ENCODE measurements at regions not wholly inside any gene's neighbourhood (a gene's known extent, or its start where the extent isn't known, plus 50 kb on each side); places are given as distances from the start of the nearest gene placed in this dataset.
"Not testable (repeated sequence)": the region's sequence is repeated elsewhere in the genome, so short reads cannot be mapped to it uniquely, and the experiment has no call there.

DNA sequence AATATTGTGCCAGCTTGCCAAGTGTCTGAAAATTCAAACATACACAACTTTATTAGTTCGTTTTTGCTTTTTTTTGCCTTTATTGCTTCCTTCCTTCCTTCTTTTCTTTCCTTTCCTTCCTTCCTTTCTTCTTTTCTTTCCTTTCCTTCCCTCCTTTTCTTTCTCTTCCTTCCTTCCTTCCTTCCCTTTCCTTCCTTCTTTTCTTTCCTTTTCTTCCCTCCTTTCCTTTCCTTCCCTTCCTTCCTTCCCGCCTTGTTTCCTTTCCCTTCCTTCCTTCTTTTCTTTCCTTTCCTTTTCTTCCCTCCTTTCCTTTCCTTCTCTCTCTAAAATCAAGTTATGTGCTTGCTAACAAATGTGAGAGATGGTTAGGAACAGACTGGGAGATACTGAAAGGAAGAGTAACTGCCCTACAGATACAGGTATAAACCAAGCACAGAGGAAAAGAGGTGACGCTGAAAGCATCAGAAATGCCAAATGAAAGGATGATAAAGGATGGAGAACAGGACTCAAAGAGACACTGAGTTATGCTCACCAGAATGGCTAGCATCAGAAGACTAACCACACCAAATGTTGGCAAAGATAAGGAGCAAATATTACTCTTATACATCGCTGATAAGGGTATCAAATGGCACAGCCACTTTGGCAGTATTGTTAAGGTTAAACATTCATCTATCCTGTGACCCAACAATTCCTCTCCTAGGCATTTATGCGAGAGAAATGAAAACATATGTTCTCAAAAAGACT, 151.6 kb downstream of the MREG start:
- no peak for DNase-seq

DNA sequence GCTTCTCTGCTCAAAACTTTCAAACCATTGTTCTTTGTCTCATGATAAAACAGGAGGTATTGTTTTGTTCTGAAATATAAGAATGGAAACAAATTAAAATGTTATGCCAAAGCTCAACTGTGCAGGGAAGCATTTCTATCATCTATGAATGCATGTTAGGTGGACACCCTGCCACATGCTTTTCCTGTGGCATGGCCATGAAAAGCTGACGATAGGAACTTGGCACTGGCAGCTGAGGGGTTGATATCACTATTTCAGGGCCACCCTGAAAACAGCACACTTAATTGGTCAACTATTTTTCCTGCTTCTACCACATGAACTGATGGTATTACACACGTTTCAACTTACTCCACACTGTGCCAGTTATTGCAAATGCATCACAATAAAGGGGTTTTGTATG, 157.3 kb downstream of the MREG start:
- no peak for DNase-seq

DNA sequence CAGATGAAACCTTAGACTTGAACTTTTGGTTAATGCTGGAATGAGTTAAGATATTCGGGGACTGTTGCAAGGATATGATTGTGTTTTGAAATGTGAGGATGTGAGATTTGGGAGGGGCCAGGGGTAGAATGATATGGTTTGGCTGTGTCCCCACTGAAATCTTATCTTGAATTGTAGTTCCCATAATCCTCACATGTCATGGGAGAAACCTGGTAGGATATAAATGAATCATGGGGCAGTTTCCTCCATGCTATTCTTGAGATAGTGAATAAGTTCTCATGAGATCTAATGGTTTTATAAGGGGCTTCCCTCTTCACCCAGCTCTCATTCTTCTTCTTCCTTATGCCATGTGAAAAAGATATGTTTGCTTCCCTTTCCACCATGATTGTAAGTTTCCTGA, 158.0 kb downstream of the MREG start:
- DNase-seq: not testable (repeated sequence)

DNA sequence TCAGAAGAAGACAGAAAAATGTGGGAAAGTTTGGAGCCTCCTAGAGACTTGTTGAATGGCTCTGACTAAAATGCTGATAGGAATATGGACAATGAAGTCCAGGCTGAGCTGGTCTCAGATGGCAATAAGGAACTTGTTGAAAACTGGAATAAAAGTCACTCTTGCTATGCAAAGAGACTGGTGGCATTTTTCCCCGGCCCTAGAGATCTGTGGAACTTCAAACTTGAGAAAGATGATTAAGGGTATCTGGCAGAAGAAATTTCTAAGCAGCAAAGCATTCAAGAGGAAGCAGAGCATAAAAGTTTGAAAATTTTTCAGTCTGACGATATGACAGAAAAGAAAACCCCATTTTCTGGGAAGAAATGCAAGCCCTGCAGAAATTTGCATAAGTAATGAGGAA, 159.3 kb downstream of the MREG start:
- no peak for DNase-seq

DNA sequence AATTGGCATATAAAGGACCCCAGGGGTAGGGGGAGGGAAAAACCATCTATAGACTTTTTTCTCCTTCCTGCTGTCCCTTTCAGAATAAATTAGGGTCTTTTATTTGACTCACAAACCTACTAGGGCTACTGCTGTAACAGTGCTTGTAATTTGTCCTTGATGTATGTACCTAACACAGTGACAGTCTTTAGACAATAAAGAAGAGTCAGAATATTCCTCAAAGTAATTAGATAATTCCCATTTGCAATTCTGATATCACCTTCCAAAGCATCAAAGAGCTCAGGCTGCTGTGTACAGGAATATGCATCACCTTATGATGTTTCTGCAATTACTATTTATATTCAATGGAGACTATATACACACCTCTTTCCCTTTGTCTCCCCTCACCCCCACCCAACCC, 161.7 kb downstream of the MREG start:
- DNase-seq: no peak

DNA sequence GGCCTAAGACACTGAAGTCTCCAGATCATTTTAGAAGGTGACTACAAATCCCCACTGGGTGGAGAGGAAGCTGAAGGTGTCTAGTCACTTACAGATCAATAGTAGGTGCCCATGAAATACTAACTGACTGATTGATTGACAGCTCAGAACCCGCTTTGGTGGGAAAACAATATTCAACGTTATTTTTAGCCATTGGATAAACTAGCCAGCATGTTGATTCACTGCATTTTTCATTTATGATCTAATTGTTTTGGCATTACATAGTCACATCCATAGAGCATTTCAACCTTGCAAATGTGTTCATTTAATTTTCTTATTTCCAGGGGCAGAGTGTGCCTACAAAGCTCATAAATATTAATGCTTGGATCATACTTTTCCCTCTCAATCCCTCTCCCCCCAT, 162.3 kb downstream of the MREG start:
- DNase-seq: no peak

DNA sequence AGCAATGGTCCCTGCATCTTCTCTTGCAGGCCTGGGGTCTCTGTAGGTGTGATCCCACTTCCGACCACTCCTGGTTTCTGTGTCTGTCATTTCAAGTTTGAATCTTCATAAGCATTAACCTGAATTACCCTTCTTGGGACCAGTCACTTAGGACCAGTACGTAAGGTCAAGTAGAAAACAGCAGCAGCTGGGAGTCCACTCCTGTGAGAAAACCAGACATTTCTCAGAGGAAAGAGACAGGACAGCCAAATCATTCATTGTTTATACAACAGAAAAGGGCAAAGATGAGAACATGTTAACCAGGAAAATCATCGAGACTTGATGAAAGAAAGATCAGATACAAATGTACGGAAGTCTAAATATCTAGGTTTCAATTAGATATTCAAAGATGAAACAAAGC, 163.0 kb downstream of the MREG start:
- DNase-seq: no peak

DNA sequence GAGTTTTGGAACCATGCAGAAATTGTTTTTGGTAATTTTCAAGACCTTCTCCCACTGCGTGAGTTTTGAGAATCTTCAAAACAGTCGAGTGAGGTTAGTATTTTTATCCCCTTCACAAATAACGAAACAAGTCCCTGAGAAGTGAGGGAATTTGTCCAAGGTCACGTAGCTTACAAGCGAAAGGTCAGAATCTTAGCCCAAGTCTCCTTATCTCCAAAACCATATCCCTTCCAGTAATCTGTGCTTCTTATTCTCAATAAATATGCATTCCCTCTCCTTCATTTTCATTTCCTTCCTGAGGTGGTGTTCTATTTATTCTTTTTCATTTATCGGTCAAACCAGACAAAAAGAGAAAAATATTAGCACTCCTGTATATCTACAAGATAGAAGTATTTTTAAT, 163.6 kb downstream of the MREG start:
- DNase-seq: no peak

DNA sequence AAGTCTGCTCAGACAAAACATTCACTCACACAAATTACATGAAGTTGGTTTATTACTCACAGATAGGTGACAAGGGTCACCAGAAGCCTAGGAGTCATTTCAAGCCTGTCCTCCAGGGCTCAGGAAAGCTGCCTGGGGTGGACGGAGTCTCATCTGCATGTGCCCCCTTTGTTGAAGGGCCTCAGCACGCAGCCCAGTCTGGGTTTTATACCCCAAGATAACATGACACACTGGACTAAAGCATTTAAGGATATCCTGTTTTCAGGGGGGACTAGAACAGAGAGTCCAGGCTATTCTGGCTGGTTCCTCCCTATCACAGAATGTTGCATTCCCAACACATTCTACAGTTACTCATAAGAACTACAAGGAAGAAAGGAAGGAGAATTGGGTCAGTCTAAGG, 164.7 kb downstream of the MREG start:
- DNase-seq: no peak

DNA sequence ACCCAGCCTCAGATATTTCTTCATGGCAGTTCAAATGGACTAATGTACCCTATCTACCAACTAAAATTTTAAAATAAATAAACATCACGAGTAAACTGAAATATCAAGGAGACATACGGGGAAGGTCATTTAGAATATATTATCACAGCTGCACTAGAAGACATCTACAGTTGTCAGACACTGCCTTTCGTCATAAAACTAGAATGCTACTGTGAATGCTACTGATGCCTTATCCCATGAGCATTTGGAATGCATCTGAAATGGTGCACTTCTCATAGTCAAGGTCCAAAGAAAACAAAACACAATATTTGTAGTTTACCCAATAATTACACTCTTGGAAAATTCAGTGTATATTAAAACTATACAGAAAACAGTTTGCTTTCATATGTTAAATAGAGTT, 165.2 kb downstream of the MREG start:
- DNase-seq: no peak

DNA sequence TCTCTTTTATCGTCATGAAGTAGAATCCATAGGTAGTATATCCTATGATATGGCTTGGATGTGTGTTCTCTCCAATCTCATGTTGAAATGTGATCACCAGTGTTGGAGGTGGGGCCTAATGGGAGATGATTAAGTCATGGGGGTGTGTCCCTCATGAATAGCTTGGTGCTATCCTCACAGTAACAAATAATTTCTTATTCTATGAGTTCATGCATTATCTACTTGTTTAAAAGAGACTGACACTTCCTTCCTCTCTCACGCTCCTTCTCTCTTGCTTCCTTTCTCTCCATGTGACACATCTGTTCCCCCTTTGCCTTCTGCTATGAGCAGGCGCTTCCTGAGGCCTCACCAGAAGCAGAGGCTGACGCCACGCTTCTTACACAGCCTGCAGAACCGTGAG, 165.6 kb downstream of the MREG start:
- DNase-seq: no peak

DNA sequence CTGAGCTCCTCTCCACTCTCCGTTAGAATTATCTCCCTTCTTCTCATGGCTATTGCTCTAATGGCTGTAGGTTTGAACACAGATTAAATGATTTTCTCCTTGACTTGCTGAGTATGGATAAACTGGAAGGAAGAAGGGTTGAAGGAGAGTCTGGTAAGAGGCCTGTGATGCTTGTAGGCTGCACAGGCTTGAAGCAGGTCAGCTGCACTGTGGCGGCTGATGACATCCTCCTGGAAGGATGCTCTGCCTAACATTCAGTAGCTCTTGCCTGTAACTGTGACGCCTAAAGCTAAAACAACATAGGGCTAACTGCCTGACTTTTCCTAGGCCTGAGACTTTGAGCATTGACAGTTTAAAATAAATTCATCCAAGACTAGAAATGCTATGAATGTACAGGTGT, 166.3 kb downstream of the MREG start:
- no peak for DNase-seq

DNA sequence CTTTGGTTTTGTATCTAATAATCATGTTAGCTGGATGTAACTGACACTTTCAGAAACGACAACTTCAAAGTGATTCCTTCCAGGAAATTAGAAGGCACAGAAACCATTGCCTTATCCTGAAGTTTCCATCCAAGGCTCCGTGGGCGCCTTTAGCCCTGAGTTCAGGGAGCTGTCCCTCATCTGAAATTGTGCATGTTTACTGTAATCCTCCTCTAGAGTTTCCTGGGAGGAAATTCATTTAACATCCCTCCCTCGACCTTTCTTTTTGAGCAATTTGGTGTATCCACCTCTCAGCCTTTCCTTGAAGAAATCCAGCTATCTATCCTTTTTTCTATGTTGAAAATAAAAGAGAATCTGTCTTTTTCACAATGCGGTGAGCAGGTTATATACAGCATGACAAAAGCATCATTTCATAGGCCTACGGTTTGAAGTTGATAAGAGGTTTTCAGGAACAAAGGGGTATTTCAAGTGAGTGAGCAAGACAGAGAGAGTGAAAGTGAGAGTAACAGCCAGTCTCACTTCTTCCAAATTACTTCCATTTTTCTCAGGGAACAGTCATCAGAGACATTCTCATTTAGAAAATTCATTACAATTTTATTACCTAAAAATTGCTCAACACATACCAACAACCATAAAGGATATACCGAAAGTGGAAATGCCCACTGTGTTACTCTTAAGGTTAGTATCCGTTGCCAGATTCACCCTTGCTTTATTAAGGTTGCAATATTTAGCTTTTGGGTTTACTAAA, 167.3 kb downstream of the MREG start:
- DNase-seq: no peak

DNA sequence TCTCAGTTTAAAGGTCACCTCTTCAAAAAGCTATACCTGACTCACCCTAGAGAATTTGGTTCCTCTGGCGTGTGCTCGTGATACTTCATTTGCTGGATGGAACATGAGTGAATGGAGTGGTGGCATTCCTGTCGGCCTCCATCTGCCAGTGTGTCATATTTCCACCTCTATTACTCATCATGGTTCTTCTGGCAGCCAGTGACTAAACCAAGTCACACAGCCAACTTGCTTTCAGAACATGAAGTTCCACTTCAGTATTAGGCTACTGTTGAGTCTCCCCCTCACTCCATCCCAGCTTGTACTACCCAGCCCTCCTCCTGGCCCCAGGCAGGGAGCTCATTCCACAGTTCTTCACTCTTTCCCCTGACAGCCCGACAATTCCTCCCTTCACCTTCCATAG, 169.8 kb downstream of the MREG start:
- no peak for DNase-seq

DNA sequence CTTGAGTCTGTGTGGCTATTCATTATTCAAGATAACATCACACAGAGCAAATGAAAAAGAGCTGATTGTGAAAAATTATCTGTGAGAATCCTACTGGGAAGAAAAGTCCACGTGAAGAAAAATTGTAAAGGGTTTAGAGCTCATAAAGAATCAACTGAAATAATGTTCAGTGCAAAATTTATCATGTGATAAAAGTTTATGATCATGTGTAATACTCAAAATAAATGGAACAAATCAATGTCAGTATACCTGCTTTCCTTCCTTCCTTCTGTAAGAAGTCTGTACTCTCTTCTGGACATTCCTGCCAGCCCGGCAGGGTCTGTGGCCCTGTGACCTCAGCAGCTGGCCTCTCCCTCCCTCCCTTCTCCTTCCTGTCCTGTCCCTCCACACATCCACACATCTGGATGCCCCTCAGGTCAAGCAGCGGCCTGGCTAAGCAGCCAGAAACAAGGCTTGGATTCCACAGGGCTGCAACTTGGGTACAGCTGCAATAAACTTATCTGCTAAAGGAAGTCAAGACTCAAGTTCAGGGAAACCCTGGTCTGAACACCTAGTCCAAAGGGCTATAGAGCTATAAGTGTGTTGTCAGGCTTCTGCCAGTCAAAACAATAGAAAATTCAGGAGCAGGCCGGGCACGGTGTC, 172.1 kb downstream of the MREG start:
- no peak for DNase-seq

DNA sequence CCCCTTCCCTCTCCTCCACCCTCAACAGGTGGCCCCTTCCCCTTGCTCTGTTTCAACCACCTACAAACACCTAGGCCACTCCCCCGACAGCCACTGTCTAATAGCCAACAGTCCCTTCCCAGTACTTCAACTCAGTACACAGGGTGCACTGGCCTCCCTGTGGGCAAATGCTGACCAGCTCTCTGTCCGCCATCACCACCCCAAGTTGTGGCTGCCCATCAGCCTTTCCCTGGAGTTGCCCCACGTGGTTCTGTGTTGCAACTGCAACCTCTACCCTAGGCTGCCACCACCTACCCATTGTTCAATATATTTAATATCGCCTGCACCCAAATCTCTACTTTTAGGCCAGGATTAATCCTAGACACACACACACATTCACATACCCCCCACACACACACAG, 173.5 kb downstream of the MREG start:
- no peak for DNase-seq

DNA sequence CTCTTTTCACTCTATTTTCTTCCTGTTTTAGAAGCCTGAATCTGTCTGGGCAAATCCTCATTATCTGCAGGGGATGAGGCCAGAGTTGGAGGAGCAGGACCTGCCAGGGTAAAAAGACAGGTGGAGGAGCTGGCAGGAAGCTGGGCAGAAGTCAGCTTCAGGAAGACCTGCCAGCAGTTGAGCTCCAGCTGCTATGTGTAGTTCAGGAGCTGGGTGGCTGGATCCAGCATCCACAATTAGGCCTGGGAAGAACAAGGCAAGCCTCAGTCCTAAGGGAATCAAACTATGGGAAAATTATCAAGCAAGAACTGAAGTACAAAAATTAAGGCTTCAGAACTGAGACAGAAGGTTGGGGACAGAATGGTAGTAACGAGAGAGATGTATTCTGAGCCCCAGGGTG, 174.0 kb downstream of the MREG start:
- no peak for DNase-seq

DNA sequence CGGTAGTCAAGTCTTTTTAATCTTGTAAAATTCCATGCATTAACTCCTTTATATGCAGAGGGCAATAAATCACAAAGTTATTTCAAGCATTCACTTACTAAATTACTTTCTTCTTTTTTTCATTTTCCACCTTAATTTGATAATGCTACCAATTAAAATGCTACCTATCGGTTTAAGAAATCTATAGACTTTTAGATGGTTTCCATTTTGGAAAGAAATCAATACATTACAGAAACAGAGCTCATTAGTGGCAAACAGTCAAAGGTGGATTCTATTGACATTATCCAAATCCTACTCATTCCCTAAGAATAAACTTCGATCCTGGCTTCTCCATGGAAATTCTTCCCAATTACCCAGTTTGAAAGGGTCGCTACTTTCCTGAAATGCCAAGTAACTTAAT, 176.5 kb downstream of the MREG start:
- DNase-seq: no peak

DNA sequence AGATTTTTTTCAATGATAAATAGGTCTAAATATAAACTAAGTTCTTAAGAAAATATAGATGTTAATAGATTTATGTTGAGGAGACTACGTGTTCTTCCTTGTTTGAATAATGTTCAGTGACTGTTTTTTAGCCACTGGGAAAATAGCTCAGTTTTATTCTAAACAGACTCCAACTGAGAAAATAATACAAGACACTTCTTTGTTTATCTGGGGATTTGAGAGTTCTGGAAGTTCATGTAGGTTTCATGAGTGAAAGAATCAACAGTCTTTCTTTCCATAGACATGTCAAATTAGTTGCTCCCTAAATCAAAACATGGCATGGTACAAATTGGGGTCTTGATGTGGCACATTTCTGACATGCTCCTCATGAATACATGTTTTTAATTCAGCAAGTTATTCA, 177.7 kb downstream of the MREG start:
- no peak for DNase-seq

DNA sequence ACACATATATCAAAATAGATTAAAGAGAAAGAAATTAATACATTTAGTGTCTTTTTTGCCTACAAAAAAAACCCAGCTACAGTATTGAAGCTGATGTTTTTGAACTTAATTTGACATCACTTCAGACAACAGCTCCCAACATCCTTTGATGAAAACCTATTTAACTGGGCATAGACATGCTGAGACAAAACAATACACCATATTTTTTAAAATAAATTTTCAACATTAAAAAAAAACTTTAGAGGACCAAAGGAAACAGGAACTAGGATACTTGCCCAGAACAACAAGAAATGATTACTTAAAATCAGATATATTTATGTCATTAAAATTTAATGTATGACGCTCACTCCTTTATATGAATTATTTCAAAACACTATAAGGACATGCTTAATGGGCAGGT, 178.1 kb downstream of the MREG start:
- DNase-seq: no peak

DNA sequence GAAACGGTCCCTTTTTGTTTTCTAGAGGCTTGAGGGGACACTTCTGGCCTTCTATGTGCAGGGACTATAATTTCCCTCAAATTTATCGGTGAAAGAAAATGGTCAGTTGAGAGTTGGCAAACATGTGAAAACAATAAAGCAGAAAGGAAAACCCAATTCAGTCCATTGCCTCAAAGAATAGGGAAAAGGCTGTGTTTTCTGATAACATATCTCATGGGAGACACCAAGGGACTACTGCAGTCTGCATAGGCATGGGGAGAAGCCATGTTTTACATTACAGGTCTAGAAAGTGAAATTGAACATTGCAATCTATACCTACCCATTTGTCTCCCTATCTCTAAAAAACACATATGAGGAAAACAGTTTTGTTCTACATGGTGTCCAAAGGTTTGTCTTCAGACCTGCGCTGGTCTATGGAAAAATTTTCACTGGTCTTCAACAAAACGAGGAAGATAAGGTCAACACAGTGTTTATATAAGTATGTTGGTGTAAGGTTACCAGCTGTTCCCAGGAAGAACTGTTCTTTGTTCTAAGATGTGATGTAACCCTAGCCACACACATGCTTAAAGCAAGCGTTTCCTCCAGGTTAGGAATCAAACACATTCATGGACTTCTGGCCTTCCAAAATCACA, 179.7 kb downstream of the MREG start:
- DNase-seq: no peak

DNA sequence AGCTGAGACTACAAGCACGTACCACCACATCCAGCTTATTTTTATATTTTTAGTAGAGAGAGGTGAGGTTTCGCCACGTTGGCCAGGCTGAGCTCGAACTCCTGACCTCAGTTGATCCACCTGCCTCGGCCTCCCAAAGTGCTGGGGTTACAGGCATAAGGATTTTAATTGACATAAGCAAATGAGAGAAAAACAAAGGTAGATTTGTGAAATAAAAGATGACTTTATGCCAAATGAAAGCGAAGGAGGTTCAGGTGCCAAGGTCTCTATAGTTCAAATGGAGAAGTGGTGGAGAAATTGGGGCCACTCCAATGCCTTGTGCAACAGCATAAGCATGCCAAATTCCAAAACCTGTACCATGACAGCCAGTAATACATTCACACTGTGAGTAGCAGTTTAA, 180.6 kb downstream of the MREG start:
- DNase-seq: no peak

DNA sequence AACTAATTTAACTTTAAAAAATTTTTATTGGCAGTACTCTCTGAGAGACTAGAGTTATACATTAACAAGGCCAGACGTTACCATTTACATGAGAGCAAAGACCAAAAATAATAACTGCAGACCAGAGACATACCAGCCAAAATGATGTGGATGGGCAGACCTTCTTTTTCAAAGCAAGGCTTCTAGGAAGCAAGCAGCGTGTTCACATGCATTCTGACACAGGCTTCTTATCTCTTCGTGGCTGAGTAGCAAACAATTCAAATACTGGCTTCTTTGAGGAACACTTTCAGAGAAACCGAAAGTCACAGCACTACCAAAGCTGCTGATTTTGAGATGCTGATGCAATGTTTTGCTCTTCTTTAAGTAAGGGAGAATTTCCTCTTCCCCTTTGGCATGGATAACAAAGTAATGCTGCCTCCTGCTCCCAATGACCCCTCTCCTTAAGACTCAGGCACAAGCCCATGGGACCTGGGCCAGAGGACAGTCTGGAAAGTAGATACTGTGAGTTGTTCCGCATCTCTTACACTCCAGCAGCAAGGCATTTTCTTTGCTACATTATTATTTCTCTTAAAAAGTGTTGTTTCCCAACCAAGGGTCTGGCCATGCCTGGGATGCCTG, 181.9 kb downstream of the MREG start:
- DNase-seq: no peak
